OCI-LY3 (cell line): ENCODE measurements at regions not wholly inside any gene's neighbourhood (a gene's known extent, or its start where the extent isn't known, plus 50 kb on each side); places are given as distances from the start of the nearest gene placed in this dataset.

Source experiments
- H2AFZ ChIP-seq: fragments of 200-600, 300-600 bp; shearing (Covaris generic); 2 replicates; pipeline ENCODE4 v1.6.0; 2014; ENCODE audit warnings: antibody characterized with exemption, low read depth, low read length
- H3K27ac ChIP-seq: fragments of 200-600, 300-600 bp; sonication (generic); 2 replicates; pipeline ENCODE4 v1.5.1; 2014; ENCODE audit warnings: mild to moderate bottlenecking, low read length, moderate library complexity, mixed read lengths
- H3K27me3 ChIP-seq: fragments of 200-600, 300-600 bp; sonication (generic); 2 replicates; pipeline ENCODE4 v1.6.1; 2014; ENCODE audit warnings: low read depth, low read length, mixed read lengths
- H3K36me3 ChIP-seq: fragments of 200-600, 300-600 bp; sonication (generic); replicated peaks from 2 replicates; pipeline ENCODE3; 2014; ENCODE audit warnings: low read depth, low read length, mixed read lengths
- H3K4me1 ChIP-seq: fragments of 300-600, 200-600 bp; sonication (generic); 2 replicates; pipeline ENCODE4 v1.6.1; 2014; ENCODE audit warnings: low read length, mixed read lengths
- H3K4me2 ChIP-seq: fragments of 200-600, 300-600 bp; sonication (generic); 2 replicates; pipeline ENCODE4 v1.6.1; 2014; ENCODE audit warnings: low read length, mixed read lengths
- H3K4me3 ChIP-seq: fragments of 300-600, 200-600 bp; sonication (generic); 2 replicates; pipeline ENCODE4 v1.5.1; 2014; ENCODE audit warnings: antibody characterized with exemption, mild to moderate bottlenecking, low read length, moderate library complexity
- H3K79me2 ChIP-seq: fragments of 300-600, 200-600 bp; shearing (Covaris generic); 2 replicates; pipeline ENCODE4 v1.6.1; 2014; ENCODE audit warnings: mild to moderate bottlenecking, low read length, mixed read lengths
- H3K9ac ChIP-seq: fragments of 300-600, 200-600 bp; shearing (Covaris generic); 2 replicates; pipeline ENCODE4 v1.6.0; 2014; ENCODE audit warnings: mild to moderate bottlenecking, low read length, moderate library complexity
- H3K9me3 ChIP-seq: fragments of 200-600, 300-600 bp; shearing (Covaris generic); 2 replicates; pipeline ENCODE4 v1.6.1; 2014; ENCODE audit warnings: low read length, mixed read lengths; ENCODE audit not compliant: insufficient read depth
- H4K20me1 ChIP-seq: fragments of 200-600, 300-600 bp; sonication (generic); 2 replicates; pipeline ENCODE4 v1.6.1; 2016; ENCODE audit warnings: low read length, mixed read lengths; ENCODE audit not compliant: insufficient read depth
- CTCF ChIP-seq: fragments of 200-600, 300-600 bp; sonication (generic); IDR thresholded peaks from 2 replicates; pipeline ENCODE4 v1.5.1; 2014; ENCODE audit warnings: antibody characterized with exemption, low read length, low read depth
- EZH2phosphoT487 ChIP-seq: fragments of 200-600 bp; shearing (Covaris generic); IDR thresholded peaks from 2 replicates; pipeline ENCODE4 v1.6.1; 2018; ENCODE audit warnings: antibody characterized with exemption, mixed run types, low read depth

DNA sequence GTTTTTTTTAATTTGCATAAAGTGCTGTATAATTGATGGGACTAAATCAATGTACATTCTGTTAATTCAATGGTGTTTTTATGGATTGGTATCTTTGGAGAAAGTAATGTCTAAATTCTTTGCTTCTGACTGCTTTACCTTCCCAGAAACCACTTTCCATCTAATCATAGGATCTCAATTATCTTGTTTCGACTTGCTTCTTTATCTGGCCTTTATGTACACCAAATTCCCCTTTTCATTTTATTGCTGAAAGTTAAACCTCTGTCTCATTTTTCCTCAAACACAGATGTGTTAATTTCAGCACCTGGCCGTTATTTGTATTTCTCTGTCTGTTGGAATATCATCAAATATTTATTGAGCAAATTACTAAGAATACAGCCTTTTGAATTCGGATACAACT, 287.3 kb upstream of the GBE1 start:
- Histone ChIP-seq H3K27me3 (no peaks in the 10 kb centered on the region), H4K20me1 (no peaks in the 10 kb centered on the region), H3K4me2 (no peak overlapping the region), H2AFZ (no peak overlapping the region), H3K36me3 (no peaks in the 10 kb centered on the region), H3K9ac (no peak overlapping the region), H3K9me3 (no peaks in the 10 kb centered on the region), H3K27ac (no peak overlapping the region), H3K79me2 (no peaks in the 10 kb centered on the region), H3K4me3 (no peak overlapping the region), H3K4me1 (no peaks in the 10 kb centered on the region)
- TF ChIP-seq EZH2phosphoT487 (no peak), CTCF (no peak)

DNA sequence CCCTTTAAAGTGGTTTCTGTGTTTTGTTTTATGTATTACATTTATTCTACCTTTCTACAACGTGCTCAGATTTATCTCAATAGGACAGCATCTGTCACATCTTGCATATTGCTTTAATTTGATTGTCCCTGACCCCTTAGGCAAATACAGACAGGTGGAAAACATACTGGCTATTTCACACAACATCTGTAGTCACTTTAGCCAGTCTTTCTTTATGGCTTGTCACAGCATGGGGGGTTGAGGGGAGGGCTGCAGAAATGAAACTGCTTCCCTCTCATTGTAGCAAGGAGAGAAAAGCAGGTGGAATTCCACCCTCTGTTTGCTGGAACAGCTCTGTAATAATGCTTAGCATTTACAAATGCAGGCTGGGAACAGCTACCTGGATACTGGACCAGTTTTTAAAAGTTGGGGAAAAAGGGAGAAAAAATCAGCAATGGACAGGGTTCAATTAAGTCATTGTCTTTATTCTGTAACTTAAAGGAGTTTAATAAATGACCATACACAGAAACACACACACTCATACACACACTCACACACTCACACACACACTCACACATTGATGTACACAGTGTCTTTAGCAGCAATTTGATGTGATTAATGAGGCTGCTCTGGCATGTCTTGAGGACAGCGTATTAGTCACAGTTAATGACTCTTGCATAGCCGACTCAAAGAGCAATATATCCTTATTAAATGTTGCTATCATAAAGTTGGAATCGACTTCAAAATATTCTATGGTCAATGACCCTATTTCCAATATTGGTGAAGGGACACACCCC, 283.7 kb upstream of the GBE1 start:
- Histone ChIP-seq H2AFZ (no peak overlapping the region), H3K4me2 (no peak overlapping the region), H3K79me2 (no peaks in the 10 kb centered on the region), H4K20me1 (no peaks in the 10 kb centered on the region), H3K4me1 (no peaks in the 10 kb centered on the region), H3K27ac (no peak overlapping the region), H3K9me3 (no peaks in the 10 kb centered on the region), H3K27me3 (no peaks in the 10 kb centered on the region), H3K9ac (no peak overlapping the region), H3K4me3 (no peak overlapping the region), H3K36me3 (no peaks in the 10 kb centered on the region)
- TF ChIP-seq CTCF (no peak), EZH2phosphoT487 (no peak)

- TF ChIP-seq EZH2phosphoT487 (no peak), CTCF (no peak)
- Histone ChIP-seq H4K20me1 (no peaks in the 10 kb centered on the region), H2AFZ (no peak overlapping the region), H3K4me2 (no peak overlapping the region), H3K27me3 (no peaks in the 10 kb centered on the region), H3K9ac (no peak overlapping the region), H3K27ac (no peak overlapping the region), H3K4me3 (no peak overlapping the region), H3K79me2 (no peaks in the 10 kb centered on the region), H3K9me3 (no peaks in the 10 kb centered on the region), H3K4me1 (no peaks in the 10 kb centered on the region), H3K36me3 (no peaks in the 10 kb centered on the region)
Measured at GRCh38 chr3:82038556-82038955, 277.1 kb upstream of the GBE1 start.

DNA sequence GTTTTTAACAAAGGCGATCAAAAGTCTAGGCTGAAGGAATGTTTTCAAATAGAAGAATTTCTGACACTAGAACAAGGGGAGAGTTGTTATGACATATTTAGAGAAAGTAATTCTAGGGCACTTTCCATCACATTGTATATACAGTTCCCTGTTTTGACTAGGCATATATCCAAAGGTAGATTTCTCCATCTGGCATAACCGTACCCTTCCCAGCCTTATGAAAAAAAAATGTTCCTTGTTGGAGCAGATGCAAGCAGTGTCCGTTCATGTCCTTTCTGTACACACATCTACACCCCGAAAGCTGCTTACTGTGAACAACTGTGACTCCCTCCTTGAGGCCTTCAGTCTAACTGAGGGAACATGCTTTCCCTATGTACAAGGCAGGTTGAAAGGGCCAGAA, 271.7 kb upstream of the GBE1 start:
- Histone ChIP-seq H3K4me2 (no peak overlapping the region), H3K27me3 (no peaks in the 10 kb centered on the region), H3K36me3 (no peaks in the 10 kb centered on the region), H3K4me1 (no peaks in the 10 kb centered on the region), H4K20me1 (no peaks in the 10 kb centered on the region), H3K27ac (no peak overlapping the region), H3K9ac (no peak overlapping the region), H3K79me2 (no peaks in the 10 kb centered on the region), H2AFZ (no peak overlapping the region), H3K4me3 (no peak overlapping the region), H3K9me3 (no peaks in the 10 kb centered on the region)
- TF ChIP-seq CTCF (no peak), EZH2phosphoT487 (no peak)
